Heart left ventricle (tissue), 13 donors: ENCODE measurements at regions not wholly inside any gene's neighbourhood (a gene's known extent, or its start where the extent isn't known, plus 50 kb on each side); places are given as distances from the start of the nearest gene placed in this dataset.

Experiments
- POLR2A ChIP-seq, 2 donors: fragments of 450-650 bp; IDR thresholded peaks; one replicate each; pipeline ENCODE4 v1.6.1; 2017; ENCODE audit warnings: antibody characterized with exemption in 2 of 2, mild to moderate bottlenecking in 2 of 2, moderate library complexity in 2 of 2
- TF ChIP-seq, protein P1 (sequence below), 12 donors: fragments of 200-600 bp; sonication (generic) in 4 of 12; IDR thresholded peaks; one replicate each; pipeline versions ENCODE4 v1.5.0 to v1.8.0; 2018 to 2022; ENCODE audit warnings: antibody characterized with exemption in 12 of 12, mild to moderate bottlenecking in 5 of 12
- donor health status: ischemic (EF 13 %, LVEDD 7.1; RV severe dilation, severe dysfunction).
- donor health status: DM: no; HTN: yes; CAD: no.
- donor health status: DM: no; HTN: no; CAD: no.
- donor health status: ischemic (EF 25% LVEDD 6.9; RV normal size, moderate dysfunction).
- donor health status: ischemic (EF 25% LVEDD 5.7; RV mildly dilated, moderate dysfunction).
- donor health status: ischemic (EF 35%, LVEDD 5.7; RV mildly dilated, moderate dysfunction).
- donor health status: nonischemic (EF 11% LVEDD 7.7; RV severe dilation, severe dysfunction).
- donor health status: DM: yes; HTN: yes; CAD: no.
- donor health status: PGD.
- donor health status: ischemic (EF 29% LVEDD 5.4; RV normal size, mild dysfunction).
- donor health status: nonischemic (EF 23%, LVEDD 6.1; RV moderate dilation, normal function).

GRCh38 chr6:56368491-56368890 is 121.1 kb upstream of the COL21A1 start:
- TF ChIP-seq, protein P1, sequence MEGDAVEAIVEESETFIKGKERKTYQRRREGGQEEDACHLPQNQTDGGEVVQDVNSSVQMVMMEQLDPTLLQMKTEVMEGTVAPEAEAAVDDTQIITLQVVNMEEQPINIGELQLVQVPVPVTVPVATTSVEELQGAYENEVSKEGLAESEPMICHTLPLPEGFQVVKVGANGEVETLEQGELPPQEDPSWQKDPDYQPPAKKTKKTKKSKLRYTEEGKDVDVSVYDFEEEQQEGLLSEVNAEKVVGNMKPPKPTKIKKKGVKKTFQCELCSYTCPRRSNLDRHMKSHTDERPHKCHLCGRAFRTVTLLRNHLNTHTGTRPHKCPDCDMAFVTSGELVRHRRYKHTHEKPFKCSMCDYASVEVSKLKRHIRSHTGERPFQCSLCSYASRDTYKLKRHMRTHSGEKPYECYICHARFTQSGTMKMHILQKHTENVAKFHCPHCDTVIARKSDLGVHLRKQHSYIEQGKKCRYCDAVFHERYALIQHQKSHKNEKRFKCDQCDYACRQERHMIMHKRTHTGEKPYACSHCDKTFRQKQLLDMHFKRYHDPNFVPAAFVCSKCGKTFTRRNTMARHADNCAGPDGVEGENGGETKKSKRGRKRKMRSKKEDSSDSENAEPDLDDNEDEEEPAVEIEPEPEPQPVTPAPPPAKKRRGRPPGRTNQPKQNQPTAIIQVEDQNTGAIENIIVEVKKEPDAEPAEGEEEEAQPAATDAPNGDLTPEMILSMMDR (IDR thresholded peaks at IDR 0.05) = no peak
- no peak for TF ChIP-seq POLR2A (IDR thresholded peaks at IDR 0.05)
